Mucosa of descending colon (tissue), 3 donors: ENCODE measurements at regions not wholly inside any gene's neighbourhood (a gene's known extent, or its start where the extent isn't known, plus 50 kb on each side); places are given as distances from the start of the nearest gene placed in this dataset.

ENCODE experiments used
- ATAC-seq: fragments of 200-7000 bp; cut with Tn5 transposase; one replicate; pipeline ENCODE4 v1.9.1; 2020; ENCODE audit warnings: mild to moderate bottlenecking, moderate library complexity
- DNase-seq, 3 donors: peaks; one replicate each; pipeline ENCODE4 v3.0.0-alpha.2; 2020
- H3K36me3 ChIP-seq: fragments of 200-600 bp; one replicate; pipeline ENCODE4 v1.8.0; 2021; ENCODE audit warnings: low read depth, mild to moderate bottlenecking
- H3K4me1 ChIP-seq: fragments of 200-600 bp; one replicate; pipeline ENCODE4 v1.8.0; 2021; ENCODE audit warnings: low read depth, mild to moderate bottlenecking
- H3K4me3 ChIP-seq: fragments of 200-600 bp; one replicate; pipeline ENCODE4 v1.8.0; 2021; ENCODE audit warnings: mild to moderate bottlenecking
- H3K9me3 ChIP-seq: fragments of 200-600 bp; one replicate; pipeline ENCODE4 v1.8.0; 2021; ENCODE audit warnings: mild to moderate bottlenecking
- CTCF ChIP-seq: fragments of 200-600 bp; IDR thresholded peaks from one replicate; pipeline ENCODE4 v1.8.0; 2022; ENCODE audit warnings: antibody characterized with exemption, mild to moderate bottlenecking
- intact Hi-C, 2 donors: fragments of 100-400 bp; cut with DNase I in 1 of 2; cut with micrococcal nuclease in 1 of 2; formaldehyde crosslinking; loops; one replicate each; pipeline versions ENCODE4 v1.11.0 to v1.11.1; 2022; cut with DNase I, micrococcal nuclease
- donor health status: DM: no; HTN: no; CAD: no; lungs with moderate emphysema.
- donor health status: DM: no; HTN: no; CAD: no.
- donor health status: DM: no; HTN: yes; CAD: no.

GRCh38 chr6:141134723-141135122 is 998.0 kb upstream of the GJE1 start:
- no peak for ATAC-seq
- Histone ChIP-seq H3K9me3 (no peaks in the 10 kb centered on the region), H3K36me3 (no peaks in the 10 kb centered on the region), H3K4me1 (no peaks in the 10 kb centered on the region), H3K4me3 (no peak overlapping the region)
- no peak for TF ChIP-seq CTCF
- intact Hi-C loops: no loop called here
- DNase-seq: no peak

- no peaks in the 10 kb centered on the region for H3K9me3 ChIP-seq
- ATAC-seq (no peak), DNase-seq (no peak)
- TF ChIP-seq CTCF: no peak
- no peak overlapping the region for H3K4me3 ChIP-seq
- no peaks in the 10 kb centered on the region for H3K36me3 ChIP-seq
- intact Hi-C loops: no loop called here
- no peaks in the 10 kb centered on the region for H3K4me1 ChIP-seq
Observed at GRCh38 chr6:141133836-141134235, 998.9 kb upstream of the GJE1 start.

- no peaks in the 10 kb centered on the region for H3K4me1 ChIP-seq
- no peak for TF ChIP-seq CTCF
Observed at GRCh38 chr6:141133346-141133745, 999.4 kb upstream of the GJE1 start.

GRCh38 chr6:141131616-141132015 is 1001.1 kb upstream of the GJE1 start:
- no peak for TF ChIP-seq CTCF
- ATAC-seq: no peak
- Histone ChIP-seq H3K36me3 (no peaks in the 10 kb centered on the region), H3K9me3 (no peaks in the 10 kb centered on the region), H3K4me1 (no peaks in the 10 kb centered on the region), H3K4me3 (no peak overlapping the region)
- intact Hi-C loops: no loop called here
- no peak for DNase-seq

More at GRCh38 chr6:141133346-141133745, 999.4 kb upstream of the GJE1 start:
- no peaks in the 10 kb centered on the region for H3K9me3 ChIP-seq
- intact Hi-C loops: no loop called here
- no peaks in the 10 kb centered on the region for H3K36me3 ChIP-seq
- H3K4me3 ChIP-seq: no peak overlapping the region
- ATAC-seq (no peak), DNase-seq (no peak)

- ATAC-seq: no peak
Observed at GRCh38 chr6:141123497-141123896, 1009.2 kb upstream of the GJE1 start.

More at GRCh38 chr6:141123497-141123896, 1009.2 kb upstream of the GJE1 start:
- H3K4me1 ChIP-seq: no peaks in the 10 kb centered on the region
- intact Hi-C loops: no loop called here
- DNase-seq: no peak
- no peak overlapping the region for H3K4me3 ChIP-seq
- no peaks in the 10 kb centered on the region for H3K36me3 ChIP-seq
- TF ChIP-seq CTCF: no peak
- H3K9me3 ChIP-seq: no peaks in the 10 kb centered on the region
